GM23338 (cell line): ENCODE measurements at regions not wholly inside any gene's neighbourhood (a gene's known extent, or its start where the extent isn't known, plus 50 kb on each side); places are given as distances from the start of the nearest gene placed in this dataset.

Source experiments
- ATAC-seq: fragments of 200-7000 bp; cut with Tn5 transposase; 3 replicates; pipeline ENCODE4 v1.9.1; 2020
- DNase-seq: peaks from one replicate; pipeline ENCODE4 v3.0.0-alpha.2; 2015; ENCODE audit warnings: low spot score
- H2AFZ ChIP-seq: fragments of 200-600 bp; sonication (generic); 2 replicates; pipeline ENCODE4 v1.8.0; 2016; ENCODE audit warnings: antibody characterized with exemption, mild to moderate bottlenecking, moderate library complexity
- H3F3A ChIP-seq: fragments of 200-600 bp; sonication (generic); replicated peaks from 2 replicates; pipeline ENCODE4 v1.8.0; 2017; ENCODE audit warnings: antibody characterized with exemption, mixed run types, low read depth
- H3K27ac ChIP-seq: fragments of 200-600 bp; sonication (generic); 2 replicates; pipeline ENCODE4 v1.6.1; 2016; ENCODE audit warnings: low read depth
- H3K27me3 ChIP-seq: fragments of 200-600 bp; sonication (generic); 2 replicates; pipeline ENCODE4 v1.8.0; 2016; ENCODE audit warnings: mild to moderate bottlenecking, mixed run types, moderate library complexity; ENCODE audit not compliant: insufficient read depth
- H3K36me3 ChIP-seq: fragments of 200-600 bp; sonication (generic); 2 replicates; pipeline ENCODE4 v1.8.0; 2016; ENCODE audit warnings: mild to moderate bottlenecking; ENCODE audit not compliant: insufficient read depth
- H3K4me1 ChIP-seq: fragments of 200-600 bp; sonication (generic); 2 replicates; pipeline ENCODE4 v1.8.0; 2016; ENCODE audit warnings: mild to moderate bottlenecking, moderate library complexity; ENCODE audit not compliant: insufficient read depth
- H3K4me2 ChIP-seq: fragments of 200-600 bp; sonication (generic); 2 replicates; pipeline ENCODE4 v1.7.1; 2017; ENCODE audit warnings: mixed run types
- H3K4me3 ChIP-seq: fragments of 200-600 bp; sonication (generic); 2 replicates; pipeline ENCODE4 v1.6.1; 2016; ENCODE audit warnings: mixed run types
- H3K79me2 ChIP-seq: fragments of 200-600 bp; sonication (generic); replicated peaks from 2 replicates; pipeline ENCODE4 v1.8.0; 2017; ENCODE audit warnings: mild to moderate bottlenecking; ENCODE audit not compliant: insufficient read depth
- H3K9me2 ChIP-seq: fragments of 200-600 bp; sonication (generic); 2 replicates; pipeline ENCODE4 v1.8.0; 2017; ENCODE audit not compliant: insufficient read depth
- H4K20me1 ChIP-seq: fragments of 200-600 bp; sonication (generic); replicated peaks from 2 replicates; pipeline ENCODE4 v1.8.0; 2017; ENCODE audit warnings: mild to moderate bottlenecking; ENCODE audit not compliant: insufficient read depth
- H3K27ac Mint-ChIP-seq: 2 replicates; pipeline ENCODE4 v1.8.0; 2020; ENCODE audit warnings: inconsistent platforms, mild to moderate bottlenecking, moderate library complexity, mixed read lengths
- H3K27me3 Mint-ChIP-seq: 3 replicates; pipeline ENCODE4 v1.8.0; 2022; ENCODE audit warnings: low read depth, mild to moderate bottlenecking, moderate library complexity, mixed read lengths, inconsistent platforms; ENCODE audit not compliant: insufficient read depth, poor library complexity
- H3K36me3 Mint-ChIP-seq: 3 replicates; pipeline ENCODE4 v1.8.0; 2021; ENCODE audit warnings: low read depth, mild to moderate bottlenecking, inconsistent platforms, moderate library complexity, mixed read lengths
- H3K4me1 Mint-ChIP-seq: 3 replicates; pipeline ENCODE4 v1.8.0; 2020; ENCODE audit warnings: mild to moderate bottlenecking, inconsistent platforms, mixed read lengths
- H3K4me3 Mint-ChIP-seq: 3 replicates; pipeline ENCODE4 v1.8.0; 2021; ENCODE audit warnings: moderate library complexity, mild to moderate bottlenecking, inconsistent platforms, mixed read lengths
- H3K9me3 Mint-ChIP-seq: 3 replicates; pipeline ENCODE4 v1.8.0; 2020; ENCODE audit warnings: moderate library complexity, mild to moderate bottlenecking, inconsistent platforms, mixed read lengths
- CREB1 ChIP-seq: fragments of 250-450 bp; sonication (Bioruptor Pico); IDR thresholded peaks from 2 replicates; pipeline ENCODE4 v1.5.0; 2020; ENCODE audit warnings: low read depth, mild to moderate bottlenecking, moderate library complexity
- CTCF ChIP-seq, 2 experiments: fragments of 200-600 bp in 1 of 2; sonication (generic) in 1 of 2; conservative IDR thresholded peaks; 2 replicates each; pipeline versions ENCODE4 v1.5.1 to v1.6.1; 2016 to 2017; ENCODE audit warnings: antibody characterized with exemption in 2 of 2, low read depth in 2 of 2, mild to moderate bottlenecking in 2 of 2, moderate library complexity in 1 of 2
- ETS1 ChIP-seq: IDR thresholded peaks from 2 replicates; pipeline ENCODE4 v1.6.1; 2016; ENCODE audit warnings: antibody characterized with exemption
- EZH2 ChIP-seq: fragments of 200-600 bp; sonication (generic); IDR thresholded peaks from one replicate; pipeline ENCODE4 v1.8.0; 2017; ENCODE audit warnings: antibody characterized with exemption, mild to moderate bottlenecking, low read depth; ENCODE audit not compliant: unreplicated experiment
- EZH2phosphoT487 ChIP-seq: fragments of 200-600 bp; sonication (generic); IDR thresholded peaks from one replicate; pipeline ENCODE4 v1.8.1; 2018; ENCODE audit warnings: antibody characterized with exemption; ENCODE audit not compliant: unreplicated experiment
- JUNB ChIP-seq: IDR thresholded peaks from one replicate; pipeline ENCODE4 v1.6.1; 2016; ENCODE audit warnings: antibody characterized with exemption; ENCODE audit not compliant: unreplicated experiment
- NANOG ChIP-seq: IDR thresholded peaks from 2 replicates; pipeline ENCODE4 v1.6.1; 2016; ENCODE audit warnings: antibody characterized with exemption, borderline replicate concordance
- POLR2AphosphoS5 ChIP-seq: IDR thresholded peaks from 2 replicates; pipeline ENCODE4 v1.6.1; 2016; ENCODE audit warnings: antibody characterized with exemption, low read depth
- REST ChIP-seq: IDR thresholded peaks from one replicate; pipeline ENCODE4 v1.6.1; 2018; ENCODE audit warnings: antibody characterized with exemption; ENCODE audit not compliant: unreplicated experiment
- STAT1 ChIP-seq: IDR thresholded peaks from one replicate; pipeline ENCODE4 v1.6.1; 2016; ENCODE audit warnings: antibody characterized with exemption; ENCODE audit not compliant: unreplicated experiment
- ZNF114 ChIP-seq: fragments of 250-450 bp; sonication (Bioruptor Pico); IDR thresholded peaks from 2 replicates; pipeline ENCODE4 v1.5.0; 2020; ENCODE audit warnings: mild to moderate bottlenecking, moderate library complexity
- ZNF331 ChIP-seq: fragments of 250-450 bp; sonication (Bioruptor Pico); IDR thresholded peaks from 2 replicates; pipeline ENCODE4 v1.5.0; 2020; ENCODE audit warnings: low read depth, mild to moderate bottlenecking, moderate library complexity
- ZNF462 ChIP-seq: fragments of 250-450 bp; sonication (Bioruptor Pico); IDR thresholded peaks from 2 replicates; pipeline ENCODE4 v1.5.0; 2020; ENCODE audit warnings: mild to moderate bottlenecking, moderate library complexity

- no peaks in the 10 kb centered on the region for H4K20me1 ChIP-seq
- no peak for DNase-seq
- H3K79me2 ChIP-seq: no peaks in the 10 kb centered on the region
- Mint-ChIP-seq H3K27me3 (no peaks in the 10 kb centered on the region), H3K9me3 (peaks cover 6% of the 10 kb centered on the region; the same call in 2 of the 3 replicates), H3K36me3 (no peaks in the 10 kb centered on the region; the same call in 2 of the 3 replicates), H3K27ac (no peak overlapping the region), H3K4me3 (no peak overlapping the region), H3K4me1 (peaks cover 10% of the 10 kb centered on the region)
- no peak overlapping the region for H3K4me3 ChIP-seq
- no peak overlapping the region for H3K27ac ChIP-seq
- H3K9me2 ChIP-seq: peaks cover 4% of the 10 kb centered on the region; the same call in 1 of the 2 replicates
- no peaks in the 10 kb centered on the region for H3F3A ChIP-seq
- no peaks in the 10 kb centered on the region for H3K4me1 ChIP-seq
- no peak overlapping the region for H3K4me2 ChIP-seq
- no peak overlapping the region for H2AFZ ChIP-seq
- H3K36me3 ChIP-seq: no peaks in the 10 kb centered on the region
- TF ChIP-seq POLR2AphosphoS5: no peak
- no peak for TF ChIP-seq STAT1
- no peak for TF ChIP-seq ZNF114 (CRISPR knock-in tag)
- TF ChIP-seq ETS1: no peak
- no peak for TF ChIP-seq CREB1
- TF ChIP-seq ZNF331 (CRISPR knock-in tag): no peak
- TF ChIP-seq REST: no peak
- no peak for TF ChIP-seq NANOG
- TF ChIP-seq EZH2phosphoT487: no peak
- TF ChIP-seq JUNB: no peak
- TF ChIP-seq EZH2: no peak
- TF ChIP-seq ZNF462 (CRISPR knock-in tag): no peak
- no peak for TF ChIP-seq CTCF (conservative IDR thresholded peaks at IDR 0.05; ENCODE audit: low read depth in 2 of 2)
- H3K27me3 ChIP-seq: no peaks in the 10 kb centered on the region
- ATAC-seq: no peak
These were observed 244.2 kb upstream of the DAB2 start for GRCh38 chr5:39668980-39669379.
